ENCODE measurements at regions not wholly inside any gene's neighbourhood (a gene's known extent, or its start where the extent isn't known, plus 50 kb on each side); places are given as distances from the start of the nearest gene placed in this dataset.

DNA sequence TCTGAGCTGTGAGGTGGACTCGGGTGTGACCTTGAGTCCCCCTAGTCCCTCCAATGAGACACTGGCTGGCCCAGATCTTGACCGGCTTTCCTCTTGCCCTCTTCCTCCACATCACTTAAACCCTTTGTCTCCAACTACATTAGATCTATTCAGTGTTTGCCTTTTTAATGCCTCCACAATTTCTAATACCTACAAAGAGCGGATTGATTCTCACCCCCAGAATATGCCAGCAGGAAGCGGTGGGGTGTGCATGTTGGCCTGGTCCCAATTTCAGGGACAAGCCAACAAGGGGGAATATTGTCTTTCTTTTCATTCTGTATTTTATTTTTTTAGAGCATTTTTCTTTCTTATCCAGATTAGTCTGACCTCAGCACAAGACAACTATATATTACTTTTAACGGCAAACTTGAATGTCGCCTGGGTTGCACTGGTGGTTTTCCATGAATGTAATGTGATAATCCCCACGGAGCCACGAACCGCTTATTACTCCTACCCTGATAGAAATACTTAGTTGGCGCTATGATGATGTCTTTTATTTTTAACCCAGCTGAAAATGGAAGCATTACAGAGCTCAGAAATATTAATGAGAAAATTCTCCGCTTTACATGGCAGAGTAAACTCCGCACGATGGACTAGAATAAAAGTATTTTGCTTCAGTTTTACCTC is 68.5 kb upstream of the MYO10 start:
- DNase-seq (ENCODE audit: low read depth, low spot score) = no peak
- Histone ChIP-seq H3K9ac (ENCODE audit: insufficient read length) (peak overlapping the region; percentile 48), H3K9me3 (ENCODE audit: low read depth, low read length) (no peaks in the 10 kb centered on the region), H3K27ac (peak overlapping the region; percentile 90), H3K36me3 (ENCODE audit: insufficient read depth, low read length) (no peaks in the 10 kb centered on the region), H3K4me3 (peak overlapping the region; percentile 51)
- TF ChIP-seq POLR2AphosphoS5 (IDR thresholded peaks at IDR 0.05; ENCODE audit: borderline replicate concordance, low read depth, low read length) = no peak

DNA sequence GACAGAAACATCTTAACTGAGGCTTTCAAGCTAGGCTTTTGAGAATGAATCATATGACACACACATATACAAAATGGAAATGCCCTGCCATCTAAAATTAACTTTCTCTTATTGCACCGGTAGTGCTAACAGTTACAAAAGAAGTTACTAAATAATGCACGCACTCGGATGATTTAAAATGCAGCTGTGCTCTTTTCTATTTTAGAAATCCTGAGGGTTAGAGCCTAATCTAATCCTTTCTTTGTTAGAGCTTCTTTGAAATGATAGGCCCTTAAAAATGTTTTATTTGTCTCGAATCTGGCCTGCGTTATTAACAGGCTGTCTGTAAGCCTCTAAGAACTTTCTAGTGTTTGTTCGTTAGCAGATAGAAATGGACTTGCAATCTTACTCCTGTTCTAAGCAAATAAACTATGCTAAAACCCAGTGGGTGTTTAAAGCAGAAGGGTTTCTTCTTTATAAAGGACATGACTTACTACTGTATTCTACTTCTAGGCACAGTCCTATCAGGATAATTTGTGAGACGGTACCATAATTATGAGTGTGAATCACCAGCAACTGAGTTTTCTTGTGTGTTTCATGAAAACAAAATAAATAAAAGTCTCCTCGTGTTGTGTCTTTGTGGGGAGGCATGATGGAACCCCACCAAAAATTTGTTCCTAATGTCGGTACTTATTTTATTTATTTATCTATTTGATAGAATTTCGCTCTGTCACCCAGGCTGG is 69.2 kb upstream of the MYO10 start:
- TF ChIP-seq EZH2 (IDR thresholded peaks at IDR 0.05) (no peak), FOXP2 (optimal IDR thresholded peaks at IDR 0.05; ENCODE audit: control extremely low read depth, extremely low read length, insufficient read depth) (no peak), POLR2AphosphoS5 (IDR thresholded peaks at IDR 0.05; ENCODE audit: borderline replicate concordance, low read depth, low read length) (no peak)
- Histone ChIP-seq H3K4me3 (peak overlapping the region; percentile 51), H3K9ac (ENCODE audit: insufficient read length) (peak overlapping the region; percentile 48), H3K36me3 (ENCODE audit: insufficient read depth, low read length) (no peaks in the 10 kb centered on the region), H3K27ac (peak overlapping the region; percentile 90), H3K9me3 (ENCODE audit: low read depth, low read length) (no peaks in the 10 kb centered on the region)
- no peak for DNase-seq (ENCODE audit: low read depth, low spot score)

DNA sequence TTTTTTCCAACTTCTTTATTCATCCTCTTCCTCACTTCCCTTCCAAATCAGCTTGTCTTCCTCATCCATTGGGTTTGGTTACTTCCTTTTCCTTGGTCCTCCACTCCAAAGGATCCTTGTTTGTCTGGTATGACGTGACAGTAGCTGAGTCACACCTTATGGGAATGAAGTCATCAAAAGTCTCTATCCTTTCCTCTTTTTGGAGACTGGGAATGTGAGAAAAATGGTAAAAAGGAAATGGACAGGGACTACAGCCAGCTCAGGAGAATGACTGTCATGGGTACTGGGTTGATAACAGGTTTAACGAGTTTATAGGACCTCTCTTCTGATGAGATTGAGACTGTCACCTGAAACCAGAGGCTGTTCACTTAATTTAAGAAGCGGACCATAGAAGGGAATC is 76.2 kb upstream of the MYO10 start:
- no peak for DNase-seq (ENCODE audit: low read depth, low spot score)
- H3K36me3 ChIP-seq (ENCODE audit: insufficient read depth, low read length) = no peaks in the 10 kb centered on the region
- H3K9ac ChIP-seq (ENCODE audit: insufficient read length) = no peak overlapping the region
- no peak for TF ChIP-seq POLR2AphosphoS5 (IDR thresholded peaks at IDR 0.05; ENCODE audit: borderline replicate concordance, low read depth, low read length)
- no peak for TF ChIP-seq EZH2 (IDR thresholded peaks at IDR 0.05)
- no peak for TF ChIP-seq FOXP2 (optimal IDR thresholded peaks at IDR 0.05; ENCODE audit: control extremely low read depth, extremely low read length, insufficient read depth)
- no peak overlapping the region for H3K4me3 ChIP-seq
- H3K27ac ChIP-seq = no peak overlapping the region
- H3K9me3 ChIP-seq (ENCODE audit: low read depth, low read length) = no peaks in the 10 kb centered on the region

DNA sequence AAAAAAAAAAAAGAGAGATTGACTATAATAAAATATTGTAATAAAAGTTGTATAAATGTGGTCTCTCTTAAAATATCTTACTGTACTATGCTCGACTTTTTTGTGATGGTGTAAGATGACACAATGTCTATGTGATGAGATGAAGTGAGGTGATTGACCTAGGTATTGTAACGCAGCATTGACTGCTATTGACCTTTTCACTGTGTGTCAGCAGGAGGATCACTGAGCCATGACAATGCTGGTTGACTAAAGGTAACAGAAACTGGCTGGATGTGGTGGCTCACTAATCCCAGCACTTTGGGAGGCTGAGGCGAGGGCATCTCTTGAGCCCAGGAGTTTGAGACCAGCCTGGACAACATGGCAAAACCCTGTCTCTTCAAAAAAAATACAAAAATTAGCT is 78.6 kb upstream of the MYO10 start:
- TF ChIP-seq EZH2 (IDR thresholded peaks at IDR 0.05) = no peak
- no peak for TF ChIP-seq FOXP2 (optimal IDR thresholded peaks at IDR 0.05; ENCODE audit: control extremely low read depth, extremely low read length, insufficient read depth)
- TF ChIP-seq POLR2AphosphoS5 (IDR thresholded peaks at IDR 0.05; ENCODE audit: borderline replicate concordance, low read depth, low read length) = no peak
- Histone ChIP-seq H3K36me3 (ENCODE audit: insufficient read depth, low read length) (no peaks in the 10 kb centered on the region), H3K9me3 (ENCODE audit: low read depth, low read length) (no peaks in the 10 kb centered on the region), H3K4me3 (no peak overlapping the region), H3K9ac (ENCODE audit: insufficient read length) (no peak overlapping the region), H3K27ac (no peak overlapping the region)
- no peak for DNase-seq (ENCODE audit: low read depth, low spot score)

DNA sequence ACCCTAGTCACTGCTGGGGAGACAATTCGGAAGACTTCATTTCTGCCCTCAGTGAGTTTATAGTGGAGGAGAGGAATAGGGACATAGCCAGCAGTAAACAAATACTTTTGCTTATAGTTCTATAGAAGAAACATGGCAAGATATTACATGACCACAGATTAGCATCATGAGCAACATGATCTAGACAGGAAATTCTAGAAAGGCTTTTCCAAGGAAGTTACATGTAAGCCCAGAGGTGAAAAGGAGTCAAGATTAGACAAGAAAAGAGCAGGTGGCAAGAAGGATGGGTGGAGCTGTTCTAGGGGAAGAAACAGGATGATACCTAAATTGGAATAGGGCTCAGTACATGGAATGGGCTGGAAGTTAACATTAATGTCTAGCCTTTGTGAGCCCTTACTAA is 82.8 kb upstream of the MYO10 start:
- no peak for DNase-seq (ENCODE audit: low read depth, low spot score)
- TF ChIP-seq EZH2 (IDR thresholded peaks at IDR 0.05) = no peak
- no peak for TF ChIP-seq FOXP2 (optimal IDR thresholded peaks at IDR 0.05; ENCODE audit: control extremely low read depth, extremely low read length, insufficient read depth)
- no peak for TF ChIP-seq POLR2AphosphoS5 (IDR thresholded peaks at IDR 0.05; ENCODE audit: borderline replicate concordance, low read depth, low read length)
- no peak overlapping the region for H3K4me3 ChIP-seq
- no peak overlapping the region for H3K9ac ChIP-seq (ENCODE audit: insufficient read length)
- H3K9me3 ChIP-seq (ENCODE audit: low read depth, low read length) = no peaks in the 10 kb centered on the region
- no peaks in the 10 kb centered on the region for H3K36me3 ChIP-seq (ENCODE audit: insufficient read depth, low read length)
- no peak overlapping the region for H3K27ac ChIP-seq

DNA sequence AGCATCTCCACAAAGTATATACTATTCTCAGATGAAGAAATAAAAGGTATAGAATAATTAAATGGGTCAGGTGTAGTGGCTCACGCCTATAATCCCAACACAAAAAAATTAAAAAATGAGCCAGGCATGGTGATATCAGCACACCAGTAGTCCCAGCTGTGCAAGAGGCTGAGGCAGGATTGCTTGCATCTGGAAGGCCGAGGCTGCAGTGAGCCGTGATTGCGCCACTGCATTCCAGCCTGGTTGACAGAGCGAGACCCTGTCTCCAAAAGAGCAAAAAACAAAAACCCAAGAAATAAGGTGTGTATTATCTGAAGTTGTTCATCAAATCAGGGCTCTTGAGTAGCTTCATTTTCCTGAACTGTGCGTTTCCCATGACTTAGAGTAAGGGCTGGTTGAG is 83.2 kb upstream of the MYO10 start:
- no peak overlapping the region for H3K9ac ChIP-seq (ENCODE audit: insufficient read length)
- H3K36me3 ChIP-seq (ENCODE audit: insufficient read depth, low read length) = no peaks in the 10 kb centered on the region
- H3K4me3 ChIP-seq = no peak overlapping the region
- DNase-seq (ENCODE audit: low read depth, low spot score) = no peak
- no peaks in the 10 kb centered on the region for H3K9me3 ChIP-seq (ENCODE audit: low read depth, low read length)
- no peak for TF ChIP-seq POLR2AphosphoS5 (IDR thresholded peaks at IDR 0.05; ENCODE audit: borderline replicate concordance, low read depth, low read length)
- TF ChIP-seq FOXP2 (optimal IDR thresholded peaks at IDR 0.05; ENCODE audit: control extremely low read depth, extremely low read length, insufficient read depth) = no peak
- no peak for TF ChIP-seq EZH2 (IDR thresholded peaks at IDR 0.05)
- no peak overlapping the region for H3K27ac ChIP-seq

DNA sequence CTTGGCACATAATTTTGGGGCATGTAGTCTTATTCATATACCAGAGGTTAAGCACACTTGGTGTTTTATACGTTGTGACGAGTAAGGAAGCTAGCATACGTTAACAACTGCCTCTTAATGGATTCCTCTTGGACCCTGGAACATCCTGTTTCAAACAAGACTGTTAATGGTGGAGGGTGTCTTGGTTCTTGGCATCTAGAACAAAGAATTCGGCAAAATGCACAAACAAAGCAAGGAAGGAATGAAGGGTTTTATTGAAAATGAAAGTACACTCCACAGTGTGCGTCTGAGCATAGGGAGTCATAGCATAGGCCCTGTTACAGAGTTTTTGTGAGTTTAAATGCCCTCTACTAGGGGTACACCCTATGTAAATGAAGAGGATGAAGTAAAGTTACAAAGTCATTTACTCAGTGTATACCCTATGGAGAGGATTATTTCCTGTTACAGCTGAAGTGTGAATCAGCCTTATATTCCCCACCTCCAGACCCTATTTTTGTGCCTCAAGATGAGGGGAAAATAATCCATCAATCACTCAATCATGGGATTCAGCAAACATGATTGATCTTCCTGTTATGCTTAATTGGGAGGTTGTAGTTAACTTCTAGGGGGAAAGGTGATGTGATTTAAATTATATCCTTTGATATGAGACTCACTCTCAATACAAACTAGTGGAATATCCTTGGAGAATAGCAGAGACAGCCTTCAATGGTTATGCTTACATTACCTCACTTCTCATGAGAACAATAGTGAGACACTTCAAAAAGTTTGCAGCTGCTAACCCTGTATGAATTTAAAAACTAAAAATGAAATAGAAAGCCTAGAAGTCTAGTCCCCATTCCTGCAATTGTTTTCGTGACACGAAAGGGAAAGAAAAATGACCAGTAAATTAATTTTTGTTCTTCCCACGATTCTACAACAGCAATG is 84.9 kb upstream of the MYO10 start:
- Histone ChIP-seq H3K36me3 (ENCODE audit: insufficient read depth, low read length) (no peaks in the 10 kb centered on the region), H3K4me3 (no peak overlapping the region), H3K9me3 (ENCODE audit: low read depth, low read length) (no peaks in the 10 kb centered on the region), H3K9ac (ENCODE audit: insufficient read length) (no peak overlapping the region), H3K27ac (peak overlapping the region; percentile 78)
- no peak for DNase-seq (ENCODE audit: low read depth, low spot score)
- TF ChIP-seq POLR2AphosphoS5 (IDR thresholded peaks at IDR 0.05; ENCODE audit: borderline replicate concordance, low read depth, low read length) (no peak), FOXP2 (optimal IDR thresholded peaks at IDR 0.05; ENCODE audit: control extremely low read depth, extremely low read length, insufficient read depth) (no peak), EZH2 (IDR thresholded peaks at IDR 0.05) (no peak)

DNA sequence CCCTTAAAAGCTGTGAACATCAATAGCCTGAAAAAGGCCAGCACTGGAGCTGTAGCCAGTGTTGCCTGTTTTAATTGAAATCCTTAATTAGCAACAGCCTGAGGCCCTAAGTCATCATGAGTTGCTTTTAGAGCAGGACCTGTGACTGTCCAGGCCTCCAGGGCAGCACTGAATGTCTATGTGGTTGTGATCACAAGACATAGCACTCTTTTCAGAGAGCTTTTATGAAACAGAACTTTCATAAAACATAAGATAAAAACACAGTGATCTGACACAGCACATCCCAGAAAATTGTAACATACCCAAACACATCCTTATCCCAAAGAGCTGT is 85.5 kb upstream of the MYO10 start:
- no peaks in the 10 kb centered on the region for H3K36me3 ChIP-seq (ENCODE audit: insufficient read depth, low read length)
- H3K9ac ChIP-seq (ENCODE audit: insufficient read length) = no peak overlapping the region
- no peak overlapping the region for H3K4me3 ChIP-seq
- no peaks in the 10 kb centered on the region for H3K9me3 ChIP-seq (ENCODE audit: low read depth, low read length)
- TF ChIP-seq POLR2AphosphoS5 (IDR thresholded peaks at IDR 0.05; ENCODE audit: borderline replicate concordance, low read depth, low read length) (no peak), EZH2 (IDR thresholded peaks at IDR 0.05) (no peak), FOXP2 (optimal IDR thresholded peaks at IDR 0.05; ENCODE audit: control extremely low read depth, extremely low read length, insufficient read depth) (no peak)
- peak overlapping the region; percentile 78 for H3K27ac ChIP-seq
- DNase-seq (ENCODE audit: low read depth, low spot score) = no peak
